GM12878 (cell line): ENCODE measurements at regions not wholly inside any gene's neighbourhood (a gene's known extent, or its start where the extent isn't known, plus 50 kb on each side); places are given as distances from the start of the nearest gene placed in this dataset.

Experiments
- ETV6 ChIP-seq, 2 experiments: fragments of 450-650 bp in 1 of 2; IDR thresholded peaks in 1 of 2; conservative IDR thresholded peaks in 1 of 2; 2 replicates each; pipeline ENCODE4 v1.6.1; 2014; ENCODE audit warnings: antibody characterized with exemption in 1 of 2, borderline replicate concordance in 1 of 2, low read depth in 1 of 2, mild to moderate bottlenecking in 1 of 2, moderate library complexity in 1 of 2
- SMC3 ChIP-seq: IDR thresholded peaks from 2 replicates; pipeline ENCODE4 v1.6.1; 2011; ENCODE audit warnings: low read length, improper control_type of control experiment, borderline replicate concordance
- TF ChIP-seq, protein P1 (sequence below), 3 experiments: IDR thresholded peaks in 2 of 3; conservative IDR thresholded peaks in 1 of 3; 2 replicates each; pipeline ENCODE4 v1.5.1; 2011; ENCODE audit warnings: low read depth in 3 of 3, low read length in 3 of 3, mild to moderate bottlenecking in 3 of 3, control low read depth in 2 of 3, moderate library complexity in 2 of 3, inconsistent platforms in 1 of 3, mixed read lengths in 1 of 3; ENCODE audit not compliant: control insufficient read depth in 2 of 3, insufficient read depth in 1 of 3; ENCODE audit errors: extremely low read depth in 1 of 3

DNA sequence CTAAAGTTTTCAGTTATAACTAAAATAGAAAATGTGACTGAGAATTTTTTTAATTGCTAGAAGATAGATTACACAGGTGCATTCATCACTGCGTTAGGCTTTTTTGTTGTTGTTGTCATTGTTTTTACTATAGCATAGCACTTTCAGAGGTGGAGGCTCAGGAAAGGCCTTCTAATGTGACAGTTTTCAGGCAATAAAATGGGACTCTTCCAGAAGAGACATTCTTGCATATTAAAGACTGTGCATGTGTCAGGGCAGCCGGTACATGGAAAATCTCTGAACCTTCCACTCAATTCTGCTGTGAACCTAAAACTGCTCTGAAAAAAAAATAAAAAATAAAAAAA is 175.2 kb downstream of the METTL4 start:
- TF ChIP-seq, protein P1, sequence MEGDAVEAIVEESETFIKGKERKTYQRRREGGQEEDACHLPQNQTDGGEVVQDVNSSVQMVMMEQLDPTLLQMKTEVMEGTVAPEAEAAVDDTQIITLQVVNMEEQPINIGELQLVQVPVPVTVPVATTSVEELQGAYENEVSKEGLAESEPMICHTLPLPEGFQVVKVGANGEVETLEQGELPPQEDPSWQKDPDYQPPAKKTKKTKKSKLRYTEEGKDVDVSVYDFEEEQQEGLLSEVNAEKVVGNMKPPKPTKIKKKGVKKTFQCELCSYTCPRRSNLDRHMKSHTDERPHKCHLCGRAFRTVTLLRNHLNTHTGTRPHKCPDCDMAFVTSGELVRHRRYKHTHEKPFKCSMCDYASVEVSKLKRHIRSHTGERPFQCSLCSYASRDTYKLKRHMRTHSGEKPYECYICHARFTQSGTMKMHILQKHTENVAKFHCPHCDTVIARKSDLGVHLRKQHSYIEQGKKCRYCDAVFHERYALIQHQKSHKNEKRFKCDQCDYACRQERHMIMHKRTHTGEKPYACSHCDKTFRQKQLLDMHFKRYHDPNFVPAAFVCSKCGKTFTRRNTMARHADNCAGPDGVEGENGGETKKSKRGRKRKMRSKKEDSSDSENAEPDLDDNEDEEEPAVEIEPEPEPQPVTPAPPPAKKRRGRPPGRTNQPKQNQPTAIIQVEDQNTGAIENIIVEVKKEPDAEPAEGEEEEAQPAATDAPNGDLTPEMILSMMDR (IDR thresholded peaks at IDR 0.05 in 2 of 3, conservative IDR thresholded peaks at IDR 0.05 in 1 of 3; ENCODE audit: control insufficient read depth in 2 of 3, extremely low read depth in 1 of 3, insufficient read depth in 1 of 3, low read depth in 3 of 3, low read length in 3 of 3) = no peak
- no peak for TF ChIP-seq ETV6 (conservative IDR thresholded peaks at IDR 0.05 in 1 of 2, IDR thresholded peaks at IDR 0.05 in 1 of 2; ENCODE audit: borderline replicate concordance in 1 of 2, low read depth in 1 of 2)
- TF ChIP-seq SMC3 = no peak
